Limb (tissue), 2 donors: ENCODE measurements at regions not wholly inside any gene's neighbourhood (a gene's known extent, or its start where the extent isn't known, plus 50 kb on each side); places are given as distances from the start of the nearest gene placed in this dataset.

Experiments used
- DNase-seq, 2 donors: peaks; one replicate each; pipeline ENCODE4 v3.0.0-alpha.2; 2016; ENCODE audit errors: extremely low spot score in 2 of 2

- DNase-seq = no peak
Observed at GRCh38 chr10:105921348-105921747, 1243.2 kb downstream of the SORCS1 start.

DNA sequence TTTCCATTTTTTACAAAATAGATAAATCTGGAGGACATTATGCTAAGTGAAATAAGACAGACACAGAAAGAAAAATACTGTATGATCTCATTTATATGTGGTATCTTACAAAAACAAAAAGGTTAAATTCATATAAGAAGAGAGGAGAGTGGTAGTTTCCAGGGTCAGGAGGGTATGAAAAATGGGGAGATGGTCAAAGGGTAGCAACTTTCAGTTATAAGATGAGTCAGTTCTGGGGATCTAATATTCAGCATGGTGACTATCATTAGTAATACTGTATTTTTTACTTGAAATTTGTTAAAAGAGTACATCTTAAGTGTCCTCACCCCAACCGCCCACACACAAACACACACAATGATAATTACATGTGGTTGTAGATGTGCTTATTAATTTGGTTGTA, 1250.1 kb downstream of the SORCS1 start:
- no peak for DNase-seq

DNA sequence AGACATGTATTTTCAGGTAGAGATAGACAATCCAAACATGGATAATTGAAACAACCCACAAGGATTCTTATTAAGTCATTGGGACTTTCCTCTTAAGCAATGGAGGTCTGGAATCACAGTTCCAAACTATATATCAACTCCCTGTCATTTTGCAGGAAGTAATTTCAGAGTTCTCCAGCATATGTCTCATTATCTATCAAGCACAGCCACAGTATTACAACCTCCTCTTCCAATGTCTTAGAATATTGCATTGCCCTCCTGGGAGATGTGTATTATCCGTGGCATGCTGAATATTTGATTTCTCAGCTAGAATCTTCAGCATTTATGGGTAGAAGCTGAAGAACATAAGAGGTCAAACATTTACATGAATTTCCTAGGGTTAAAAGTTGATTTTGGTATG, 1255.8 kb downstream of the SORCS1 start:
- no peak for DNase-seq

DNA sequence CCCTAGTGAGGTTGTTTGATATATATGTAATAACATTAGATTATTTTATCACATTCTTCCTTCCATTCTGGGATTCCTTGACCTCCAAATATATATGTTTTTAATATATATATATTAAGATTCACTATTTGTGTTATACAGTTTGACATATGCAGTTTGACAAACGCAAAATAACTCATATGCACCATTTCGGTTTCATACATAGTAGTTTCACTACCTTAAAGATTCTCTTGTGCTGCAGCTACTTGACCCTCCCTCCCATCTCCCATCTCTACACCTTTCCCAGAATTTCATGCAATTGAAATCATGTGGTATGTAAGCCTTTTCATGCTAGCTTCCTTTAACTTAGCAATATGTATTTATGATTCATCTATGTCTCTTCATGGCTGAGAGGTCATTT, 1244.4 kb downstream of the SORCS3 start:
- DNase-seq = no peak

- DNase-seq = no peak
Observed at GRCh38 chr10:105879401-105879800, 1238.3 kb downstream of the SORCS3 start.

GRCh38 chr10:105875050-105875449, 1234.0 kb downstream of the SORCS3 start:
- no peak for DNase-seq

GRCh38 chr10:105872665-105873064, 1231.6 kb downstream of the SORCS3 start:
- no peak for DNase-seq

DNA sequence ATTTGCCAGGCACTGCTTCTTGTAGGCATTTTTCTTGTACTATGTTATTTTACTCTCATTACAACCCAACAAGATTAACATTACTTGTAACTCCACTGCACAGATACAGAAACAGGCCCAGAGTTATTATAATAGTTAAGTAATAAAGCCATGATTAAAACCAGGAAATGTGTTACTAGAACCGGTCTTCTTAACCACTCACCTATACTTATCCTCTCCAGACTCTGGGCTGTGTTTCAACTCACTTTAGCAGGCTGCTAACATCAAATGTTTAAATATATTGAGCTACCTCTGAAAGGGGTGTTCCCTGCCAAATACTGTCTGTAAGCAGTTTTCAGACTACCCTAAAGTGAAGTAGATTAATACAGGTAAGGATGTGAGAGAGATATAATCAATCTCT, 1227.8 kb downstream of the SORCS3 start:
- no peak for DNase-seq

GRCh38 chr10:105864854-105865253, 1223.8 kb downstream of the SORCS3 start:
- DNase-seq = no peak

- no peak for DNase-seq
Observed at GRCh38 chr10:105857268-105858264, 1216.5 kb downstream of the SORCS3 start.

GRCh38 chr10:105855791-105856190, 1214.7 kb downstream of the SORCS3 start:
- no peak for DNase-seq

- DNase-seq = no peak
Observed at GRCh38 chr10:105844676-105845570, 1203.8 kb downstream of the SORCS3 start.

DNA sequence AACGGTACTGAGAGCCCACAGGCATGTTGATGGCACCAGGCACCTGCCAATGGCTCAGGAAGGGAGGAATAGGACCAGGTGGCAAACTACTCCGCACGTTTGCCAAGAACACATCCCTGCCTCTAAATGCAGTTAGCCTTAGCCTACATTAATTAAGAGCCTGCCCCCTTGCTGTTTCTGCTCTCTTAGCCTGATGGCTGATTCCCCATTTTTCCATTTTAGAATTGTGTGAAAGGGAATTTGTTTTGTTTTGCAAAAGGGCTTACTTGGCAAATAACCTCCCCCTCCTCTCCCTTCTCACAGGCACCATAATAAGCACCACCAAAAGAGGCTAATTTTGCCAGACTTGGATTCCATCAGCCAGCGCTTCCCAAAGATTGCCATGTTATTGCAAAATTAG, 1203.2 kb downstream of the SORCS3 start:
- DNase-seq = no peak

DNA sequence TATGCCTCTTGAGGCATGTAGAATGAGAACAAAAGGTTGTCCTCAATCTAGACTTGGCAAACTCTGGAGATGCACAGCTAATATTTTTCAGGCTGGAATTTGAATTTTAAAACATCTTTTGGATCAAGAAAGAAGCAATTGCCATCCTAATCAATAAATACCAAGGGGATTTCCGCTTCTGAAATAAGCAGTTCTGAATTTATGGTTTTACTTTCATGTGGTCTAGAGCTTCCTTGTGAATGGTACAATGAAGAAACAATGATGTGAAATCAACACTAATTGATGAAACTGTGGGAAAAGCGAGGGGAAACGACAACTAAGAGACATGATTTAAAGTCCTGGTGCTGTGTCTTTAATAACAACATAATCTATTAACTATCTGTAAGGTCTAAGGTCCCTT, 1202.7 kb downstream of the SORCS3 start:
- DNase-seq = no peak

DNA sequence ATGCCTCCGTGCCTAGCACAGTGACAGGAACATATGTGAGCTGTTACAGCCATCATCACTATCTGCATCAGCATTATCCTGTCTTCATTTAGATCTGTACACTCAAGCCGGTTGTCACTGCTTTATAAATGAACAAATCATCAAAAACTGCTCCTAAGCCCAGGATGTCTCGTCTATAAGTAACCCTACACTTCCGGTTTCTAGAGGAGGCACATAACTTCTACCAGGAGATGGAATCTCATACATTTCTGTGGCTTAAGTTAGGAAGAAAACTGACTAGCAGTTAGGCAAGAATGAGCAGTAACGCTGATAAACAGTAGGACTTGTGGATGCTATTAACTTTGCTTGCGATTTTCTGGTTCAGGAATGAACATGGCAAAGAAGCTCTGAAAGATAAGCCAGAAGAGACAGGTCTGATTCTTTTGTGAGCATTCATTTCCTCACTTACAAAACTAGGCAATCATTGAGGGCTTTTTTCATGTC, 1199.2 kb downstream of the SORCS3 start:
- DNase-seq = no peak

DNA sequence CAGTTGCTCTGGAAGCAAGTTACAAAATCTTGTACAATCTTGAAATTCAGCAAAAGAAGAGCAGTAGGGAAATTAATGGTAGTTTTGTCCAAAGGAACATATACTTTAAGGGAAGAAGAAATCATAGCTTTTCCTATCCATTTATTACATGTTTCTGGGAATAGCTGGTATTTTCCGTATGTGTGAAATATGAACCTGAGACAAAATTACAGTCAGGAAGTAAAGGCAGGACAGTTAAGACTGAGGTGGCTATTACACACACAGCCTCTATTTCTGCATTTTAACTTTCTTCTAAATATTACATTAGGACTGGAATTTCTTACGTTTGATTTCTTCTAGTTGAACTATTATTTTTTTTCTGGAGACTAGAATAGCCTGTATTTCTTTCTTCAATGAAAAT, 1197.3 kb downstream of the SORCS3 start:
- DNase-seq = no peak

DNA sequence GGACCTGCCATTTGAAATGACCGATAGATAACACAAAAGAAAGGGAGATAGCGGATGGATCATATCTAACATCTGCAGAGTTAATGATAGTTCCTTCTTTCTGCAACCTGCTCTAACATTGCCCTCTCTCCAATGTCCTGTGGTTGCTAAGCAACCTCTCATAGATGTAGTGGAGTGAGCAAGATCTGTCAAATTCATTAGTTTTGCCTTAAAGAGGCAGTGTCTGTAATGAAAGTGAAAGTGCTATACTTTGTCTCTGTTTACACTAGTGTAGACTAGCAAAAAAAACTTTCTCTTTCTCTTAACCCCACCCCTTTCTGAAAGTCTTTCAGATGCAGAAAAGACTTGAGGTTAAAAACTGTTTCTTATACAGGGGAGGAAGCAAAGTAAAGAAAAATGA, 1196.9 kb downstream of the SORCS3 start:
- peak in 1 of 2 donors; percentile 52 for DNase-seq

- DNase-seq = no peak
Observed at GRCh38 chr10:105834261-105835059, 1193.4 kb downstream of the SORCS3 start.

- no peak for DNase-seq
Observed at GRCh38 chr10:105827133-105827532, 1186.0 kb downstream of the SORCS3 start.

DNA sequence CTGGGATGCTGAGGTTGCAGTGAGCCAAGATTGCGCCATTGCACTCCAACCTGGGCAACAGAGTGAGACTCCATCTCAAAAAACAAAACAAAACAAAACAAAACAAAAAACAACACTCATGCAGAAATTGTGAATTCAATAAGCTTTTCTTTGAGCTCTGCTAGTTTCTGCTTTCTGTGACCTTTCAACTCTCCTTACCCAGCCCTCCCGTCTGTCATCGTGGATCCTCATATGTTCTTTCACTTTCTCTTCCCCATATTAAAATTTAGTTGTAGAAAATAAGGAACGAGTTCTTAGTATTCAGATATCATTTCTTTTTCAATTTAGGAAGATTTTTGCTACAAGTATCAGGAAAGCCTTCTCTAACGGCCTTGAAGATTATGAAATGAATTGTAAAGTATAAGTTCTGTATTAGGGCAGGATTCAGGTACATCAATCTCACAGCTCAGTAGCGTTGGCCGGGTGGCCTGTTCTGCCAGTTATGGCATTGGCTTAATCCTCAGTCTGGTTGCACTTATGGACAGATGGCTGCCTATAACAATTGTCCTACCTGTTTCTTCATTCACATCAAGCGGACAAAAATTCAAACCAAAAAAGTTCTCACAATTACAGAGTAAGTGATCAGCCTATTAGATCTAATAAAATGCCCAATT, 1167.0 kb downstream of the SORCS3 start:
- DNase-seq = no peak

DNA sequence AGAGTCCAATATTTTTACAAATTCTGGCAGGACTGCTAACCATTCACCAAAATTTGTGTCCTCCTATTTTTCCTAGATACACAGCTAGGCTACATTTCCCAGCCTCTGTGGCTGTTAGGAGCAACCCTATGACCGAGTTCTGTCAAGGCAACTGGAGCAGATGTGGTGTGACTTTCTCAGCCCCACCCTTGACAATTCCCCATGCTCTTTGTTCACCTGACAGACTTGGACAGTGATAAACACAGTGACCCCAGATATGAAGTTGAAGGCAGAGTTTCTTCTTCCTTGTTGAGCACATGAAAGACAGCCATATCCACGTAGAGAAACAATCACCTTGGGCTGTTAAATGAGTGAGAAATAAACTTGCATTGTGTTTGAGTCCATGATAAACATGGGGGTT, 1162.1 kb downstream of the SORCS3 start:
- DNase-seq = no peak
